ENCODE measurements at regions not wholly inside any gene's neighbourhood (a gene's known extent, or its start where the extent isn't known, plus 50 kb on each side); places are given as distances from the start of the nearest gene placed in this dataset.

DNA sequence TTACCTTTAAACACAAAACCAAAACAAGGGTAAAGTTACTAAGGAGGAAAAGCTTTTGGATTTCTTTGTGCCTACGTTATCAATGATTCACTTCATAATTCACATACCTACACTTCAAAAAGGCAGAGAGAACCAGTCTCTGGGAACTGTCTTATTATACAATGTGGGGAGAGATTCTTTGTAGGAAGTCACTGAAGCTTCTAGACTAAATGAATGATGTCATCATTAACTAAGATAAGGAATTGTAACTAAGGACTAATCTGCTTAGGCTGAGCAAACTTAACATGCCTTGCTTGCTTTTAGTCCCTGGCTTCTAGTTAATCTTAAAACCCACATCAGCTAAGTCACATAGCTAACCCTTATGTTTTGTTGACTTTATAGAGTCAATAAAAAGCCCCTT is 771.2 kb downstream of the NXPH1 start:
- Histone ChIP-seq H3K9me3 (ENCODE audit: low read length) (no peaks in the 10 kb centered on the region), H3K36me3 (ENCODE audit: insufficient read depth, low read length) (no peaks in the 10 kb centered on the region), H3K4me1 (ENCODE audit: insufficient read depth, low read length) (no peaks in the 10 kb centered on the region), H3K27me3 (ENCODE audit: insufficient read depth, low read length) (no peaks in the 10 kb centered on the region), H3K4me3 (ENCODE audit: low read length) (no peak overlapping the region), H2AFZ (ENCODE audit: low read depth, low read length) (no peak overlapping the region)

DNA sequence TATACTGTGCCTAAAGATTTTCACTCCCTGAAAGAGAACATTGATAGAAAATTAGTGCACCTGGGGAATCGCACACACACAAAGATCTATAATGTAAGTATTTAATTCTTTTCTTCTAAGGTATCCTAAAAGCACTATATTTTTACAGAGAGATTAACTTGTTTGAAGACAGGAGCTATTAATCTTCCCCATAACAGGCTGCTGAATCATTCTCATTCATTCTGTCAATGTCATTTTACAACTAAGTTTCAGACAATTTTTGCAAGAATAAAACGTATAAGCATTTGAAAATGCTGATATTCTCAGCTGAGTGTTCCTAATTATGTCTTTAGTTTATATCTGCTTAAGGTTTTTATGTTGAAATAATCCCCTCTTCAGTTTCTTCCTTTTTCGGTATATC is 776.7 kb downstream of the NXPH1 start:
- H3K9me3 ChIP-seq (ENCODE audit: low read length): no peaks in the 10 kb centered on the region

DNA sequence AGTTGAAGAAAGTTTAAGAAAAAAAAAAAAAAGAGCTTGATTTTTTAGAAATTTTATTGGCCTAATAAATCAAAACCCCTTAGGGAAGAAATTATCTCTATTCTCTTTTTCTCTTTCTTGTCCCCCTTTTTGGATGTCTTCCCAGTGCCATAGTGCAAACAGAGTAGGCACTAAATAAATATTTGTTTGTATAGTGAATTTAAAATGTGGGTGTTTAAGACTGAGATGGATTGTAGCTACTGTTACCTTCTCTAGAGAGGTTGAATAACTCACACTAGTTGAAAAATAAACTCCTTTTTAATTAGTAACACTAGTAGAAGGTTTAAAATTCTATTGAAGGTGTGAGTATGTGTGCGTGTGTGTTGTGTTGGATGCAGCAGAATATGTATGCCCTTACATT is 783.8 kb downstream of the NXPH1 start:
- Histone ChIP-seq H3K27me3 (ENCODE audit: insufficient read depth, low read length) (no peaks in the 10 kb centered on the region), H3K36me3 (ENCODE audit: insufficient read depth, low read length) (no peaks in the 10 kb centered on the region), H2AFZ (ENCODE audit: low read depth, low read length) (no peak overlapping the region), H3K4me1 (ENCODE audit: insufficient read depth, low read length) (no peaks in the 10 kb centered on the region), H3K4me3 (ENCODE audit: low read length) (no peak overlapping the region), H3K9me3 (ENCODE audit: low read length) (no peaks in the 10 kb centered on the region)

More for the DNA sequence above, 776.7 kb downstream of the NXPH1 start:
- Histone ChIP-seq H2AFZ (ENCODE audit: low read depth, low read length) (no peak overlapping the region), H3K27me3 (ENCODE audit: insufficient read depth, low read length) (no peaks in the 10 kb centered on the region), H3K4me1 (ENCODE audit: insufficient read depth, low read length) (no peaks in the 10 kb centered on the region), H3K4me3 (ENCODE audit: low read length) (no peak overlapping the region), H3K36me3 (ENCODE audit: insufficient read depth, low read length) (no peaks in the 10 kb centered on the region)

DNA sequence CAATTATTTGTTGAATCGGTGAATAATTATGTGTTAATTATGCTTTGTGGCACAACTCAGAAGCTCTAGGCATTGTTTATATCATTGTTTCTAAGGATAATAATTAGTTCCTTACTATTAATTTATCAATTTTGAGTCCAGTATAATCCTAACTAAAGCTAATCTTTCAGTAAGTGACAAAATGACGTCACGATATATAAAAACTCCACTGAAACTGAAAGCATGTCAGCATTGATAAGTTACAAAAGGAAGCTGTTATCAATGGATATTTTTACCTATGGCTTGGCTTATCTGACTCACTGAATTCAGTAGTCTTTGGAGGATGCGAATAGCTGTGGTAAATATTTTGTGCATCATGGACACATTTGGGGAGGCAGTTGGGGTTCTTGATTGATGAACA is 793.1 kb downstream of the NXPH1 start:
- no peaks in the 10 kb centered on the region for H3K36me3 ChIP-seq (ENCODE audit: insufficient read depth, low read length)
- H2AFZ ChIP-seq (ENCODE audit: low read depth, low read length): no peak overlapping the region
- H3K27me3 ChIP-seq (ENCODE audit: insufficient read depth, low read length): no peaks in the 10 kb centered on the region

DNA sequence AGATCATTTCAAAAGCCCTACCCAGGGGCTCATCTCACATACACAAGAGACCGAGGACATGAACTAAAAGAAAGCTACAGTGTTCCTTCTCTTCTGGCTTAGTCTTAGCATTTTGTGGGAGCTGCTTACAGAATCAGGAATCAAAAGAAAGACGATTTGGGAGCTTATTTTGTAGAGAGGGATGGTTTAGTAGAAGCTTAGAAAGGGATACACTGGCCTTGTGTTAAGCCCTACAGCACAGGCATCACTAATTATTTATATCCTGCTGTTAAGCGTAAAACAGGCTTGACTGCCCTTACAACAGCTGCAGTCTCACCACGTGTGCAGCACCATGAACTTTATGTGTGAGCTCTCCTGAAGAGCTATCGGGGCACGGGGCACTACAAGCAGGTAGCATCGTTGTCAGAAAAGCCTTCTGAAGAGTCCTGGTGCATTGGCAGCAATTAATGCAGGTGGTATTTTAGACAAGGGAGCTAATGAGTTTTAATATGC is 798.3 kb downstream of the NXPH1 start:
- no peaks in the 10 kb centered on the region for H3K4me1 ChIP-seq (ENCODE audit: insufficient read depth, low read length)
- H3K36me3 ChIP-seq (ENCODE audit: insufficient read depth, low read length): no peaks in the 10 kb centered on the region
- H2AFZ ChIP-seq (ENCODE audit: low read depth, low read length): no peak overlapping the region
- H3K4me3 ChIP-seq (ENCODE audit: low read length): no peak overlapping the region
- no peaks in the 10 kb centered on the region for H3K27me3 ChIP-seq (ENCODE audit: insufficient read depth, low read length)
- H3K9me3 ChIP-seq (ENCODE audit: low read length): no peaks in the 10 kb centered on the region

More for the DNA sequence above, 793.1 kb downstream of the NXPH1 start:
- H3K4me3 ChIP-seq (ENCODE audit: low read length): no peak overlapping the region
- no peaks in the 10 kb centered on the region for H3K4me1 ChIP-seq (ENCODE audit: insufficient read depth, low read length)
- H3K9me3 ChIP-seq (ENCODE audit: low read length): no peaks in the 10 kb centered on the region

DNA sequence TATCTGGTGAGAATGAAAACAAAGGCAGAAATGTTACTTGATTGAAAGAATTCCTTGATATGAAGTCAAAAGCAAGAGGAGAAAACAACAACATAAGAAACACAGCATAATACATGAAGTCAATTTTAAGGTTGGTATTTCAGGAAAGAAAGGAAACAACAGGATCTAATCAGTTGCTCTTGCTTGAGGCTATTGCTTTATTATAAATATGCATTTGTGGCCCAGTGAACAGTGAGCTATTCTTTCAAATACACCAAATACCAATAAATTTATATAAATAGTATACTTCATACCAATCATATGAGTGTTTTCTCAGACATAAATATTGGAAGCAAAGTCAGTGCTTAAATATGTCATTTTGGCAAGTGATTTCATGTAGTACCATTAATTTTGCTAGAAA is 806.6 kb downstream of the NXPH1 start:
- Histone ChIP-seq H3K27me3 (ENCODE audit: insufficient read depth, low read length) (no peaks in the 10 kb centered on the region), H2AFZ (ENCODE audit: low read depth, low read length) (no peak overlapping the region), H3K36me3 (ENCODE audit: insufficient read depth, low read length) (no peaks in the 10 kb centered on the region), H3K9me3 (ENCODE audit: low read length) (no peaks in the 10 kb centered on the region), H3K4me1 (ENCODE audit: insufficient read depth, low read length) (no peaks in the 10 kb centered on the region), H3K4me3 (ENCODE audit: low read length) (no peak overlapping the region)

DNA sequence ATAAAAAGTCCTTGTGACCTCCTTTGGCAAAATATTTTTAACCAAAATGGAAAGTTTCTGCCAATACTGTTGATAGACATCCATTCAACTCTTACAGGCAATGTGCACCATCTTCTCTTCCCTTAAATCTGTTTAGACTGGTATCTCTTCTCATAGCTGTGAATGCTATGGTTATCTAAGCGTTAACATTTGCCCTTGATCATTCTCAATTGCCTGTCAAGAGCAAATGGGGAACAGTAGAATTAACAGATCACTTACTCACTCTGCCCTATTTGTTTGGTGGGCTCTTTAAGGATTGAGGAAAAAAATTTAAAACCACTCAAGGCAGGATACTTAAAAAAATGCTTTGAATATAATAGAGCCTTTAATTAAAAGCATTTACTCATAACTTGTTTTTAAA is 808.4 kb downstream of the NXPH1 start:
- Histone ChIP-seq H3K27me3 (ENCODE audit: insufficient read depth, low read length) (no peaks in the 10 kb centered on the region), H3K4me3 (ENCODE audit: low read length) (no peak overlapping the region), H3K9me3 (ENCODE audit: low read length) (no peaks in the 10 kb centered on the region), H3K36me3 (ENCODE audit: insufficient read depth, low read length) (no peaks in the 10 kb centered on the region), H2AFZ (ENCODE audit: low read depth, low read length) (no peak overlapping the region), H3K4me1 (ENCODE audit: insufficient read depth, low read length) (no peaks in the 10 kb centered on the region)

DNA sequence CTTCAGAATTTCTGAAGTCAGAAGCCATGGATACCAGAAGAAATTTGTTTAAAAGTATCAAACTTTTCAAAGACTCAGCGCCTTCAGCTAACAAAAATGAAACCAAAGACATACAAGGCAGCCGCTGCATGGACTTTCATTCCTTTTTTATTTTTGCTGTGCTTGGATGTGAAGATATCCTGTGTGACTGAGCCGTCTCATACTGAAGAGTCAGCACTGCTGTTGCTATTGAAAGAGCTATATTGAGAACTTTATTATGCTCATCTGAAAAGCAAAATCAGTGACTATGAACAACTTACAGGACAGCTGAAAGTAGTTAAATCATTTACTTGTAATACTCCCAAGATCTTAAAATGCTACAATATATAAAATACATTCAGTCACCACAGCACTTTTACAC is 809.2 kb downstream of the NXPH1 start:
- Histone ChIP-seq H3K9me3 (ENCODE audit: low read length) (no peaks in the 10 kb centered on the region), H2AFZ (ENCODE audit: low read depth, low read length) (no peak overlapping the region), H3K4me1 (ENCODE audit: insufficient read depth, low read length) (no peaks in the 10 kb centered on the region), H3K27me3 (ENCODE audit: insufficient read depth, low read length) (no peaks in the 10 kb centered on the region), H3K4me3 (ENCODE audit: low read length) (no peak overlapping the region), H3K36me3 (ENCODE audit: insufficient read depth, low read length) (no peaks in the 10 kb centered on the region)

DNA sequence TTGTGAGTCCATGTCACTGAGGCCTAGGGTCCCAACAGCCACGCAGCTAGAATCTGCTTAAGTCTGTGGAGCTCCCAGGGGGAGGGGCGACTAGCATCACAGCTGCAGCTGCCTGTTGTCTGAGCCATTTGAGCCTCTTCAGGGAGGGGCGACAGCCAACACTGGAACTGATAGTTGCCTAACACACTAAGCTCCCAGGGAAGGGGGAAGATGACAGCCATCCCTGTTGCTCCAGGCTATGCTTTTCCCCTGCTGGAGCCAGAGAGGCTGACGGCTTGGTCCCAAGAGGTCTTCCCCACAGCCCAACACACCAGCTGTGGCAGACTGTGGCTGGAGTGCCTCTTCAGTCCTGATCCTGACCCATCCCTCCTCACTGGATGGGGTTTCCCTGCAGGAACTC is 817.5 kb downstream of the NXPH1 start:
- H3K9me3 ChIP-seq (ENCODE audit: low read length): no peaks in the 10 kb centered on the region
- no peaks in the 10 kb centered on the region for H3K27me3 ChIP-seq (ENCODE audit: insufficient read depth, low read length)
- H3K4me3 ChIP-seq (ENCODE audit: low read length): no peak overlapping the region
- H3K4me1 ChIP-seq (ENCODE audit: insufficient read depth, low read length): no peaks in the 10 kb centered on the region
- no peaks in the 10 kb centered on the region for H3K36me3 ChIP-seq (ENCODE audit: insufficient read depth, low read length)
- no peak overlapping the region for H2AFZ ChIP-seq (ENCODE audit: low read depth, low read length)

DNA sequence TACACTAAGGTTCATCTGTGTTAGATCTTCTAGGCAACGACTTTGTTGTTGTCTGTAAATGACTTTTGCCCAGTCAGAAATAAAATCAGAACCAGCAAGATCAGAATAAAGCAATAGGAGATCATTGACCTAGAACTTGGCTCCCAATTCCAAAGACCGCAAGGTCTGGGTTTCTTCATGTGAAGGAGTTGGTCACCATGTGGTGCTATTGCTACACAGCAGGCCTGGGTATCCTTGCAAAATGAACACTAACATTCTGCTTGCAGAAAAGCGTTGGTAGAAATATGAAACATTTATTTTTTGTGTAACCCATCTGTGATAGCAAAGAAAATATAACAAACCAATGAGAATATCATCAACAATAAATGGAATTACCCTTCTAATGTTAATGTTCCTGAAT is 831.0 kb downstream of the NXPH1 start:
- Histone ChIP-seq H3K27me3 (ENCODE audit: insufficient read depth, low read length) (no peaks in the 10 kb centered on the region), H3K36me3 (ENCODE audit: insufficient read depth, low read length) (no peaks in the 10 kb centered on the region), H3K9me3 (ENCODE audit: low read length) (no peaks in the 10 kb centered on the region), H2AFZ (ENCODE audit: low read depth, low read length) (no peak overlapping the region), H3K4me1 (ENCODE audit: insufficient read depth, low read length) (no peaks in the 10 kb centered on the region), H3K4me3 (ENCODE audit: low read length) (no peak overlapping the region)

DNA sequence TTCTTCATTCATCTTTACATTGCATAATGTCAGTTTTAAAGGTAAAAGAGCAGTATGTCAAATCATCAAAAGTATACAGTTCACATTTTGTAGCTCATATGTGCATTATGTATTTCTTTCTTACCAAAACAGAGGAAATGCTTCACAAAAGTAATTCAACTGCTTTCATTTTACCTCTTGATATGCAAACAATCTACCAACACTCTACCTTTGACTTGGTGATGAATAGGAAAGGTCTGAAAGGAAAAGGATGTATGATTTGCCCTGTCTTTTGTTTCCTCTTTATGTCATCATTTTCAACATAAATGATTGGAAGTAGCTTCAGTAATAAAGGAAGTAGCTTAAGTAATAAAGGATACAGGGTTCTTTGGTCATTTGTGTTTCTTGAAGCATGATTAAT is 846.7 kb downstream of the NXPH1 start:
- H3K9me3 ChIP-seq (ENCODE audit: low read length): no peaks in the 10 kb centered on the region

DNA sequence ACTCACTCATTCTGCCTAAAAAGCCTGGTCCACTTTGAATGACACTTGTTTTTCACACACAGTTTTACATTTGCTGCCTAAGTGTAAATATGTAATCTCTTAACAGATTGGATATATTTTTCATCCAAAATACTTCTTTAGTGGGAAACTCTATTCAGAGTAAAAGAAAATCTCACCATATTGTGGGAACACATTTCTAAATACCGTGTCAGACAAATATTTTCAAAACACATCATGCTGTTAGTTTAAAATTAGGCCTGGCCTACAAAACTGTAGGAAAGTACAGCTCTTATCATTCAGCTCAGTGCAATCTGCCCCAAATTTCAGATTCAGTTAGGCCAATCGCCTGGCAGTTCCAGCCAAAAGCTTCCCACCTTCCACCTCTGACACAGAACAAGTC is 849.8 kb downstream of the NXPH1 start:
- no peaks in the 10 kb centered on the region for H3K4me1 ChIP-seq (ENCODE audit: insufficient read depth, low read length)
- H3K36me3 ChIP-seq (ENCODE audit: insufficient read depth, low read length): no peaks in the 10 kb centered on the region
- H2AFZ ChIP-seq (ENCODE audit: low read depth, low read length): no peak overlapping the region
- no peaks in the 10 kb centered on the region for H3K9me3 ChIP-seq (ENCODE audit: low read length)
- H3K4me3 ChIP-seq (ENCODE audit: low read length): no peak overlapping the region
- H3K27me3 ChIP-seq (ENCODE audit: insufficient read depth, low read length): no peaks in the 10 kb centered on the region

More for the DNA sequence above, 846.7 kb downstream of the NXPH1 start:
- Histone ChIP-seq H3K36me3 (ENCODE audit: insufficient read depth, low read length) (no peaks in the 10 kb centered on the region), H3K4me3 (ENCODE audit: low read length) (no peak overlapping the region), H3K4me1 (ENCODE audit: insufficient read depth, low read length) (no peaks in the 10 kb centered on the region), H2AFZ (ENCODE audit: low read depth, low read length) (no peak overlapping the region), H3K27me3 (ENCODE audit: insufficient read depth, low read length) (no peaks in the 10 kb centered on the region)

DNA sequence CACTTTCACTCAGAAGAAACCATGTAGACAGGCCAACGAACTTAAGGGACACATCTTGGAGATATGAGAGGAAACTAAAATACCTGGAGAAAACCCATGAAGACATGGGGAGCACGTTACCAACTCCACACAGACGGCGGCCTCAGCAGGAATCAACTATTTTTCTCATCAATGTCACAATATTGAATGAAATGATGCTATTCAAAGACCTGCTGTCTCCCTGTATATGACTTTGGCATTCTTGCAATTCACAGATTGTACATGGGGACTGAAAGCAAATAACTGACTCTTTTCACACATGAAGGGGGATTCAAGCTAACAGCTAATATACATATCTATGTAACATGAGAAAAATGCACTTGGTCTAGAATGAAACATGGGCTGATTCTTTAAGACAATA is 869.0 kb downstream of the NXPH1 start:
- Histone ChIP-seq H3K4me1 (ENCODE audit: insufficient read depth, low read length) (no peaks in the 10 kb centered on the region), H3K36me3 (ENCODE audit: insufficient read depth, low read length) (no peaks in the 10 kb centered on the region), H3K4me3 (ENCODE audit: low read length) (no peak overlapping the region), H2AFZ (ENCODE audit: low read depth, low read length) (no peak overlapping the region), H3K9me3 (ENCODE audit: low read length) (no peaks in the 10 kb centered on the region), H3K27me3 (ENCODE audit: insufficient read depth, low read length) (no peaks in the 10 kb centered on the region)

DNA sequence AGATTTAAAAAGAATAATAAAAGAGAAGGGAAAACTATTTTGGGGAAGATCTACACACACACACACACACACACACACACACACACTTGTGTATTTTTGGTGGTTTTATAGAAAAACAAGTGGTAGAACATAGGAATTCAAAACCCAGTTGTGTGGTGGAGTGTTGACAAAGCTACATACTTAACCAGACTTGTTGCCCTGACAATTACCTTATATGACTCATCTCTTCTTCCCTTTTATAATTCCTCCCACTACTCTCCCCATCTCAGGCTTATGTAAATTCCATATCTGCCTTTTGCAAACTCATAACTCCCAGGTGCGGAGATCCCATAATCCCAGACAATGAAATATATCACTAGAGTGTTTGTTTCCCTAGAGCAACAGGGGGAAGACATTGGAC is 873.7 kb downstream of the NXPH1 start:
- Histone ChIP-seq H2AFZ (ENCODE audit: low read depth, low read length) (no peak overlapping the region), H3K4me3 (ENCODE audit: low read length) (no peak overlapping the region), H3K9me3 (ENCODE audit: low read length) (no peaks in the 10 kb centered on the region), H3K4me1 (ENCODE audit: insufficient read depth, low read length) (no peaks in the 10 kb centered on the region), H3K27me3 (ENCODE audit: insufficient read depth, low read length) (no peaks in the 10 kb centered on the region), H3K36me3 (ENCODE audit: insufficient read depth, low read length) (no peaks in the 10 kb centered on the region)

Measured in neuron (in vitro differentiated cells).